BLaER1 treated with 17β-estradiol and CSF1 and Interleukin-3, amounts not matched to agents 10 nM and 100 nM (cell line): ENCODE measurements at regions not wholly inside any gene's neighbourhood (a gene's known extent, or its start where the extent isn't known, plus 50 kb on each side); places are given as distances from the start of the nearest gene placed in this dataset.
"Not testable (repeated sequence)": the region's sequence is repeated elsewhere in the genome, so short reads cannot be mapped to it uniquely, and the experiment has no call there.

ENCODE experiments used
- H3K27ac ChIP-seq, 11 experiments: shearing (Covaris generic); formaldehyde crosslinking; 2 replicates each; pipeline ENCODE4 v1.8.1; 2022
- H3K27me3 ChIP-seq, 11 experiments: shearing (Covaris generic); formaldehyde crosslinking; 2 replicates each; pipeline ENCODE4 v1.8.1; 2022
- H3K36me3 ChIP-seq, 11 experiments: shearing (Covaris generic); formaldehyde crosslinking; 2 replicates each; pipeline ENCODE4 v1.8.1; 2022
- H3K4me1 ChIP-seq, 10 experiments: shearing (Covaris generic); formaldehyde crosslinking; 2 replicates each; pipeline ENCODE4 v1.8.1; 2022
- H3K4me2 ChIP-seq, 11 experiments: shearing (Covaris generic); formaldehyde crosslinking; 2 replicates each; pipeline ENCODE4 v1.8.1; 2022
- H3K4me3 ChIP-seq, 10 experiments: shearing (Covaris generic); formaldehyde crosslinking; 2 replicates each; pipeline ENCODE4 v1.8.1; 2022
- H3K9ac ChIP-seq, 11 experiments: shearing (Covaris generic); formaldehyde crosslinking; 2 replicates each; pipeline ENCODE4 v1.8.1; 2022
- H3K9me3 ChIP-seq, 11 experiments: shearing (Covaris generic); formaldehyde crosslinking; replicated peaks in 1 of 11; 2 replicates each; pipeline ENCODE4 v1.8.1; 2022
- H4K20me1 ChIP-seq, 11 experiments: shearing (Covaris generic); formaldehyde crosslinking; 2 replicates each; pipeline ENCODE4 v1.8.1; 2022
- Cebpa-rat ChIP-seq, 11 experiments: shearing (Covaris generic); IDR thresholded peaks; 2 replicates each; pipeline ENCODE4 v1.8.1; 2022

DNA sequence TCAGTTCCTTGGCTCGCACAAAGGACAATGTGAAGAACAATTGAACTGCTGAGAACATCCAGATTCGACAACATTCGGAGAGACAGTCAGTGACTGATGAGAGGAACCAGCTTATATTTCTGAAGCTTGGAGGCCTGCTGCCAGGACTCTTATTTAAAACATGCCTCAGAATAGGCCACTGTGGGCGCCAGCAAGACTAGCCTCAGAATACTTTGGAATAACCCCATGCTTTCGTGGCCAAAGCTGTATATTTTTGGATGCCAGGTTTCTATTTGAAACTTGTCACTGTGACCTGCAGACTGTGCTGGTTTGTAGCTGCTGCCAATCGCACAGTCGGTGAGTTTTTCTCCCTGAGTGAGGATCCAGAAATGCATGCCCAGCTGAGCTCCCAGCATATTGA is 129.9 kb upstream of the UBE3A start:
- no peaks in the 10 kb centered on the region for H3K36me3 ChIP-seq
- no peaks in the 10 kb centered on the region for H4K20me1 ChIP-seq
- TF ChIP-seq Cebpa-rat (IDR thresholded peaks at IDR 0.05): no peak

DNA sequence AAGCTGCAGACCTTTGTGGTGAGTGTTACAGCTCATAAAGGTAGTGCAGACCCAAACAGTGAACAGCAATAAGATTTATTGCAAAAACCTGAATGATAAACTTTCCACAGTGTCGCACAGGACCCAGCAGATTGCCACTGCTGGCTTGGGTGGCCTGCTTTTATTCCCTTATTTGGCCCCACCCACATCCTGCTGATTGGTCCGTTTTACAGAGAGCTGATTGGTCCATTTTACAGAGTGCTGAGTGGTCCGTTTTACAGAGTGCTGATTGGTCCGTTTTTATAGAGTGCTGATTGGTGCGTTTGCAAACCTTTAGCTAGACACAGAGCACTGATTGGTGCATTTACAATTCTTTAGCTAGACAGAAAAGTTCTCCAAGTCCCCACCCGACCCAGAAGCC is 127.7 kb upstream of the UBE3A start:
- H3K4me3 ChIP-seq, H3K9ac ChIP-seq, H3K27me3 ChIP-seq, H3K27ac ChIP-seq, H3K4me1 ChIP-seq, H4K20me1 ChIP-seq, H3K4me2 ChIP-seq, H3K36me3 ChIP-seq: not testable (repeated sequence)
- H3K9me3 ChIP-seq: peaks cover 0 to 15% (median 8%) of the 10 kb centered on the region in 11 experiments; a peak in 9 of 22 replicates

More for the DNA sequence above, 129.9 kb upstream of the UBE3A start:
- no peak overlapping the region for H3K27ac ChIP-seq
- peaks cover 0 to 8% (median 0%) of the 10 kb centered on the region in 10 experiments; a peak in 5 of 20 replicates for H3K4me1 ChIP-seq
- H3K9me3 ChIP-seq: peaks cover 0 to 15% (median 8%) of the 10 kb centered on the region in 11 experiments; a peak in 10 of 22 replicates
- H3K4me3 ChIP-seq: no peak overlapping the region
- no peaks in the 10 kb centered on the region for H3K27me3 ChIP-seq
- peak overlapping the region in 6 of 11 experiments; percentile 2 to 27 (median 14); a peak in 6 of 22 replicates for H3K4me2 ChIP-seq
- no peak overlapping the region for H3K9ac ChIP-seq

- H3K36me3 ChIP-seq: no peaks in the 10 kb centered on the region
- H3K9ac ChIP-seq: no peak overlapping the region
- no peaks in the 10 kb centered on the region for H4K20me1 ChIP-seq
- peaks cover 0 to 8% (median 0%) of the 10 kb centered on the region in 10 experiments; a peak in 5 of 20 replicates for H3K4me1 ChIP-seq
- H3K27ac ChIP-seq: no peak overlapping the region
- H3K27me3 ChIP-seq: no peaks in the 10 kb centered on the region
- H3K4me3 ChIP-seq: no peak overlapping the region
- TF ChIP-seq Cebpa-rat (IDR thresholded peaks at IDR 0.05): no peak
- H3K9me3 ChIP-seq: peaks cover 0 to 15% (median 8%) of the 10 kb centered on the region in 11 experiments; a peak in 9 of 22 replicates
- no peak overlapping the region for H3K4me2 ChIP-seq
Observed at GRCh38 chr15:25565470-25566264, 126.8 kb upstream of the UBE3A start.

GRCh38 chr15:25563596-25563995 is 124.8 kb upstream of the UBE3A start:
- no peak overlapping the region for H3K4me2 ChIP-seq
- peaks cover 0 to 15% (median 8%) of the 10 kb centered on the region in 11 experiments; a peak in 9 of 22 replicates for H3K9me3 ChIP-seq
- H3K4me1 ChIP-seq: peaks cover 0 to under 1% (median 0%) of the 10 kb centered on the region in 10 experiments; a peak in 2 of 20 replicates
- H3K36me3 ChIP-seq: no peaks in the 10 kb centered on the region
- no peak for TF ChIP-seq Cebpa-rat (IDR thresholded peaks at IDR 0.05)
- H3K9ac ChIP-seq: no peak overlapping the region
- no peaks in the 10 kb centered on the region for H3K27me3 ChIP-seq
- no peak overlapping the region for H3K4me3 ChIP-seq
- no peaks in the 10 kb centered on the region for H4K20me1 ChIP-seq
- H3K27ac ChIP-seq: no peak overlapping the region

DNA sequence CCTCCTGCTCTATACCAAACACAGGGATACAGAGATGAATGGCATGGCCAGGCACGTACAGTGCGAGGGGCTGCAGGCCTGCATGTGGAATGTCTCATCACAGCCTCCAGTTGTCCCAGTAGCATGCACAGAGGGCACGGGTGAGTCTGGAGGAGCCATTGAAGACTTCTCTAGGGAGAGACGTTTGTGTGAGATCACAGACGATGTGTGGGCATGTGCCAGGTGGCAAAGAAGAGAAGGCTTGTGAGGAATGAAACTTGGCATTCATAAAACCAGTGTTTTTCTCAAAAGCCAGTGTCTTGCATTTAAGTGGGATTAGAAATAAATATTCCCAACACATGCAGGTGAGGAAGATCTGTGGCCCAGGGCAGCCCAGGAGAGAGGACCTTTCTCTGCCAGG is 119.1 kb upstream of the UBE3A start:
- Histone ChIP-seq H3K27me3 (no peaks in the 10 kb centered on the region), H4K20me1 (no peaks in the 10 kb centered on the region), H3K9ac (no peak overlapping the region), H3K27ac (no peak overlapping the region), H3K4me2 (no peak overlapping the region), H3K36me3 (no peaks in the 10 kb centered on the region), H3K9me3 (no peaks in the 10 kb centered on the region), H3K4me1 (no peaks in the 10 kb centered on the region), H3K4me3 (no peak overlapping the region)
- no peak for TF ChIP-seq Cebpa-rat (IDR thresholded peaks at IDR 0.05)

DNA sequence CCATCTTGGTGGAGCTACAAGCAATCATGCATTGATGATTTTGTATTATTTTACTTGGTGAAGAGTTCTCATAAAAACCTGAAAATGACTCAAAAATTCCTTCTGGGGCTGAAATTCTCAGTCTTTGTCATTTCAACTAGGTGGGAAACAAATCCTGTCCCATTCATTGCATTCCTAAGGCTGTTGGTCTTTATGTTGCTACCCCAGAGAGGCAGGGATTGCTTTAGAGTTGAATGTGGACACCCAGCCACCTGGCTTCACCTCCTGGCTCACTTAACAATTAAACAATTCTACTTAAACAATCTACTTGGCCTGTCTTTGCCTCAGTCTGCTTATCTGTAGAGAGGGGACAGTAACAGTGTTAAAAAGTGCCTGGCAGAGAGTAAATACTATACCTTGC is 117.3 kb upstream of the UBE3A start:
- Histone ChIP-seq H3K4me3 (no peak overlapping the region), H4K20me1 (no peaks in the 10 kb centered on the region), H3K9ac (no peak overlapping the region), H3K36me3 (no peaks in the 10 kb centered on the region), H3K27me3 (no peaks in the 10 kb centered on the region), H3K4me2 (no peak overlapping the region), H3K4me1 (no peaks in the 10 kb centered on the region), H3K9me3 (no peaks in the 10 kb centered on the region), H3K27ac (no peak overlapping the region)
- no peak for TF ChIP-seq Cebpa-rat (IDR thresholded peaks at IDR 0.05)

GRCh38 chr15:25554640-25555039 is 115.8 kb upstream of the UBE3A start:
- H3K36me3 ChIP-seq: no peaks in the 10 kb centered on the region
- H4K20me1 ChIP-seq: no peaks in the 10 kb centered on the region
- H3K4me1 ChIP-seq: no peaks in the 10 kb centered on the region
- H3K27me3 ChIP-seq: no peaks in the 10 kb centered on the region
- TF ChIP-seq Cebpa-rat (IDR thresholded peaks at IDR 0.05): no peak
- no peak overlapping the region for H3K4me2 ChIP-seq
- H3K27ac ChIP-seq: no peak overlapping the region
- H3K9ac ChIP-seq: no peak overlapping the region
- no peak overlapping the region for H3K4me3 ChIP-seq
- H3K9me3 ChIP-seq: no peaks in the 10 kb centered on the region

- TF ChIP-seq Cebpa-rat (IDR thresholded peaks at IDR 0.05): no peak
Observed at GRCh38 chr15:25548600-25548999, 109.8 kb upstream of the UBE3A start.

DNA sequence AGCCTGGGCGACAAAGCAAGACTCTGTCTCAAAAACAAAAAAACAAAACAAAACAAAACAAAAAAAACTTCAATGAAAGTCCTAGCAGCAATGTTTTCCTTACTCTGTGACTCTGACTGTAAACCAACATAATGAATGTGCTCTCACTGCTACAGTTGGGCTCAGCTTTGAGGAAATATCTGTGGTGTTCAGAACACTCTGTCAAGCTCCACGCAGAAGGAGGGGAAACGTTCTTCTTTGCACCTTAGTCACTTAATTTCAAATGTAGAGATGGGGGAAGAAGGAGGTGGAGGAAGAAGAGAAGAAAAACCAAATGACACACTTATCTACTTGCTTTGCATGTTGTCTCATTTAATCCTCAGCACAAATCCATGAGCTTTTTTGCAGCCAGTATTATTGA is 107.1 kb upstream of the UBE3A start:
- H3K4me3 ChIP-seq: no peak overlapping the region
- no peaks in the 10 kb centered on the region for H3K36me3 ChIP-seq
- H3K27me3 ChIP-seq: no peaks in the 10 kb centered on the region
- no peak overlapping the region for H3K9ac ChIP-seq
- H3K9me3 ChIP-seq: no peaks in the 10 kb centered on the region
- peak overlapping the region in 3 of 11 experiments; percentile 30 to 67 (median 54); a peak in 6 of 22 replicates for H3K4me2 ChIP-seq
- no peak for TF ChIP-seq Cebpa-rat (IDR thresholded peaks at IDR 0.05)
- H3K27ac ChIP-seq: no peak overlapping the region
- H3K4me1 ChIP-seq: peaks cover 0 to 47% (median 0%) of the 10 kb centered on the region in 10 experiments; a peak in 6 of 20 replicates
- H4K20me1 ChIP-seq: no peaks in the 10 kb centered on the region

More at GRCh38 chr15:25548600-25548999, 109.8 kb upstream of the UBE3A start:
- Histone ChIP-seq H3K9ac (no peak overlapping the region), H3K36me3 (no peaks in the 10 kb centered on the region), H3K4me3 (no peak overlapping the region), H3K4me1 (peaks cover 0 to 21% (median 0%) of the 10 kb centered on the region in 10 experiments; a peak in 6 of 20 replicates), H3K9me3 (no peaks in the 10 kb centered on the region), H3K27ac (no peak overlapping the region), H3K27me3 (no peaks in the 10 kb centered on the region), H3K4me2 (no peak overlapping the region), H4K20me1 (no peaks in the 10 kb centered on the region)

DNA sequence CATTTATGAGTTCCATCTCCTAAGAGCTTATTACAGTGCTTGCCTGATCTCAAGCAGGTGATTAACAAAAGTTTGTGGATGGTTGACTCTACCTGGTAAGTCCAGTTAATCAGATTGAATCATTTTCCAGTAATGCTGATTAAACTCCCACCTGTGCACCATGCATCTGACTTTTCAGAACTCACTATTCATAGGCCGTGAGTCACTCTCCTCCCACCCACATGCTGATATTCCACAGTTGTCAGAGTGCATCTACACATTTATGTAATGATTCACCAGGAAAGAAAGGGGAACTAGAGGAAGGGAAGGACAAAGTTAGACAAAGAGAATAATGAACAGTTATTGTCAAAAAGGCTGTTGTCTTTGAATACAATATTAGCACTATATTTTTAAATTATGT is 106.2 kb upstream of the UBE3A start:
- no peaks in the 10 kb centered on the region for H3K36me3 ChIP-seq
- no peak for TF ChIP-seq Cebpa-rat (IDR thresholded peaks at IDR 0.05)
- H3K27ac ChIP-seq: no peak overlapping the region
- no peak overlapping the region for H3K4me3 ChIP-seq
- H3K9ac ChIP-seq: no peak overlapping the region
- peak overlapping the region in 3 of 11 experiments; percentile 30 to 67 (median 54); a peak in 4 of 22 replicates for H3K4me2 ChIP-seq
- peaks cover 0 to 47% (median 0%) of the 10 kb centered on the region in 10 experiments; a peak in 6 of 20 replicates for H3K4me1 ChIP-seq
- H3K27me3 ChIP-seq: no peaks in the 10 kb centered on the region
- no peaks in the 10 kb centered on the region for H4K20me1 ChIP-seq
- H3K9me3 ChIP-seq: no peaks in the 10 kb centered on the region
